ENCODE measurements at regions not wholly inside any gene's neighbourhood (a gene's known extent, or its start where the extent isn't known, plus 50 kb on each side); places are given as distances from the start of the nearest gene placed in this dataset.

DNA sequence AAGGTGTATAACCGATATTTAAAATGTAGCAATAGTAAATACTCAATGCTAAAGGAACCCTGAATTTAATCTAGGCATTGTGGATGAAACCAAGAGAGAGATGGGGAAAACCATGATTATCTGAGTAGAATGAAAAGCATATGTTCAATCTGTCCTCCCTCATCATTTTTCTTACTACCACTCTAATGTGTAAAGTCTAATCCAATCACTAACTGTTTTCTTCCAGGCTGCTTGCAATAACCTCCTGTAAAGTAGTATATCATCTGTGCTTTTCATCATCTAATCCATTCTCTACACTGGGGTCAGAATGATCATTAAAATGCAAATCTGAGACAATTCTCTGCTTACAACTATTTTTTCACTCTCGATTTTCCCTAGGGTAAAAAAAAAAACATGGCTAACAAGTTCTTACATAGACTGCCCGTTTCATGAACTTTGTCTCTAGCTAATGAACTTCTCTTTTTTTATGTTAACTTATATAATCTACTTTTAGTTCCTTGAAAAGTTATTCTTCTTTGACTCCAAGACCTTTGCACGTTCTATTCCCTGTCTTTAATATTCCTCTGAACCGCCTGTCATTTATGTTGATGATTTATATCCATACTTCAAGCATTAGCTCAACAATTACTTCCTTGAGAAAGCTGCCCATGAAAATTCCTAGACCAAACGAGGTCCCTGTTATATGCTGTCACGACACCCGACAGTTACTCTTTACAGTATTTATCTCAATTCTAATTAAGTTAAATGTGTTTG is 94.7 kb upstream of the SLC8A1 start:
- WGBS (ENCODE audit: insufficient coverage, low coverage, low lambda C conversion rate, missing lambda C conversion rate), result 48% methylated on average over 8 of the region's 8 CpGs
- intact Hi-C loops (cut with DNase I), result no loop called here
- ATAC-seq (no peak), DNase-seq (no peak)
- no peaks in the 10 kb centered on the region for H3K36me3 ChIP-seq
- TF ChIP-seq, protein P1, sequence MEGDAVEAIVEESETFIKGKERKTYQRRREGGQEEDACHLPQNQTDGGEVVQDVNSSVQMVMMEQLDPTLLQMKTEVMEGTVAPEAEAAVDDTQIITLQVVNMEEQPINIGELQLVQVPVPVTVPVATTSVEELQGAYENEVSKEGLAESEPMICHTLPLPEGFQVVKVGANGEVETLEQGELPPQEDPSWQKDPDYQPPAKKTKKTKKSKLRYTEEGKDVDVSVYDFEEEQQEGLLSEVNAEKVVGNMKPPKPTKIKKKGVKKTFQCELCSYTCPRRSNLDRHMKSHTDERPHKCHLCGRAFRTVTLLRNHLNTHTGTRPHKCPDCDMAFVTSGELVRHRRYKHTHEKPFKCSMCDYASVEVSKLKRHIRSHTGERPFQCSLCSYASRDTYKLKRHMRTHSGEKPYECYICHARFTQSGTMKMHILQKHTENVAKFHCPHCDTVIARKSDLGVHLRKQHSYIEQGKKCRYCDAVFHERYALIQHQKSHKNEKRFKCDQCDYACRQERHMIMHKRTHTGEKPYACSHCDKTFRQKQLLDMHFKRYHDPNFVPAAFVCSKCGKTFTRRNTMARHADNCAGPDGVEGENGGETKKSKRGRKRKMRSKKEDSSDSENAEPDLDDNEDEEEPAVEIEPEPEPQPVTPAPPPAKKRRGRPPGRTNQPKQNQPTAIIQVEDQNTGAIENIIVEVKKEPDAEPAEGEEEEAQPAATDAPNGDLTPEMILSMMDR (IDR thresholded peaks at IDR 0.05), result no peak
- no peak for TF ChIP-seq POLR2A (IDR thresholded peaks at IDR 0.05)
- H3K27me3 ChIP-seq, result no peaks in the 10 kb centered on the region
- no peaks in the 10 kb centered on the region for H3K4me1 ChIP-seq
- H3K9me3 ChIP-seq, result no peaks in the 10 kb centered on the region
- H3K4me3 ChIP-seq, result no peak overlapping the region
- H3K27ac ChIP-seq, result no peak overlapping the region

DNA sequence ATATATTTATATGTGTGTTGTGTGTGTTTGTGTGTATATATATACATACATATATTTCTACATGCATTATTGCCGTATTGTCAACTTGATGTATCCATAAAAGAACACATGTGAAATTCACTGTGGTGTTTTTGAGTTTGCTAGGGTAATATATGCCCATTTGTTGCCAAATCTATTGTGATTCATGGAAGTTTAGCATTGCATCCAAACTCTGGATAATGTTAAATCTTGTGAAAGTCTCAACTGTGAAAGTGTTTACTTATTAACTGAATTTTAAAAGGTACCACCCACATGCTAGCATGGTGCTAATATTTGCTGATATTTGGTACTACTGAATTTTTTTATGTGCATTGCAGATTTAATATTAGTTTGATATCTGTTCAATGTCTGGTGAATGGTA is 96.6 kb upstream of the SLC8A1 start:
- no peaks in the 10 kb centered on the region for H3K36me3 ChIP-seq
- intact Hi-C loops (cut with DNase I), result no loop called here
- no peak for ATAC-seq
- no peaks in the 10 kb centered on the region for H3K27me3 ChIP-seq
- TF ChIP-seq POLR2A (IDR thresholded peaks at IDR 0.05), result no peak
- TF ChIP-seq, protein P1 (IDR thresholded peaks at IDR 0.05), result no peak
- no peak for DNase-seq
- no peaks in the 10 kb centered on the region for H3K4me1 ChIP-seq
- H3K9me3 ChIP-seq, result no peaks in the 10 kb centered on the region
- H3K4me3 ChIP-seq, result no peak overlapping the region
- 76% methylated on average over 1 of the region's 1 CpG for WGBS (ENCODE audit: insufficient coverage, low coverage, low lambda C conversion rate, missing lambda C conversion rate)
- H3K27ac ChIP-seq, result no peak overlapping the region

DNA sequence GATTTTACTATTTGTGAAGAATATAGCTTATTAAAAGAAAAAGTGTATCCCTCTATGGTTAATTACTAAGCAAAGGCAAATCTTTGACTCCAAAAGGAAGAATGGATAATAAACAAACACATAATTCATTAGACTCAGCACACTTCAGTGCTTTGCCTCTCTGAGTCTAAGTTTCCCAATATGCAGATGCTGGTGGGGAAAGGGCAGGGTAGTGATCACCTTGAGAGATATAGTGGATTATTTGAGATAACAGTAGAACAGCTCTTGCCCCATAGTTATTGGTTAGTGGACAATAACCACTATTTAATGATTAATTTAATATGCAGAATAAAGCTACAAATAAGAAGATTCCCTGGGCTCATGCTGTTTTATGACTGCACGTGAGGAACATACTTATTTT is 98.2 kb upstream of the SLC8A1 start:
- Histone ChIP-seq H3K4me3 (no peak overlapping the region), H3K36me3 (no peaks in the 10 kb centered on the region), H3K9me3 (no peaks in the 10 kb centered on the region), H3K27me3 (no peaks in the 10 kb centered on the region), H3K27ac (no peak overlapping the region), H3K4me1 (no peaks in the 10 kb centered on the region)
- TF ChIP-seq, protein P1 (IDR thresholded peaks at IDR 0.05), result no peak
- no peak for TF ChIP-seq POLR2A (IDR thresholded peaks at IDR 0.05)
- intact Hi-C loops (cut with DNase I), result loop anchor here in 1 of 2 donors (10.0 kb wide), 1 partner anchor 635 kb away; no protein-coding TSS in a partner anchor
- DNase-seq, result no peak
- WGBS (ENCODE audit: insufficient coverage, low coverage, low lambda C conversion rate, missing lambda C conversion rate), result 75% methylated on average over 1 of the region's 1 CpG
- no peak for ATAC-seq

DNA sequence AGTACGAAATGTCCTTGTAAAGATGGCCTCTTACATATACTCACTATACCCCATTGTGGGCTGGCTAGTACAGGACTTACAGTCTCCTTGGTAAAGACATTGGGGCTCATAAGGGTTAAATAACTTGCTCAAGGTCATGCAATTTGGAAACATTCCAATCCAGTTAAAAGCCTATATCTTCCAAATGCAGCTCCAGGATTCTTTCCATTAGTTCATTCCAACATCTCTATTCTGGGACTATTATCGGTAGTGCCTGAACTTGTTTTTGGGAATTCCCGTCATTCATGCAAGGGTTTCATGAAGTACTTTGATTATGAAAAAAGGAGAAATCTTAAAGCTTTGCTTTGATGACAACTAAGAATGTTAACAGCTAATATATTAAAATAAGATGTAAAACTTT is 99.2 kb upstream of the SLC8A1 start:
- H3K4me3 ChIP-seq, result no peak overlapping the region
- no peak overlapping the region for H3K27ac ChIP-seq
- ATAC-seq (no peak), DNase-seq (no peak)
- H3K4me1 ChIP-seq, result no peaks in the 10 kb centered on the region
- TF ChIP-seq POLR2A (IDR thresholded peaks at IDR 0.05), result no peak
- TF ChIP-seq, protein P1 (IDR thresholded peaks at IDR 0.05), result no peak
- intact Hi-C loops (cut with DNase I), result loop anchor here in 1 of 2 donors (10.0 kb wide), 1 partner anchor 636 kb away; no protein-coding TSS in a partner anchor
- 81% methylated on average over 3 of the region's 3 CpGs for WGBS (ENCODE audit: insufficient coverage, low coverage, low lambda C conversion rate, missing lambda C conversion rate)
- H3K27me3 ChIP-seq, result no peaks in the 10 kb centered on the region
- no peaks in the 10 kb centered on the region for H3K9me3 ChIP-seq
- H3K36me3 ChIP-seq, result no peaks in the 10 kb centered on the region
